GM12864 (cell line): ENCODE measurements at regions not wholly inside any gene's neighbourhood (a gene's known extent, or its start where the extent isn't known, plus 50 kb on each side); places are given as distances from the start of the nearest gene placed in this dataset.

ENCODE experiments used
- DNase-seq: peaks from one replicate; pipeline ENCODE4 v3.0.0-alpha.2; 2011; ENCODE audit warnings: low read depth
- H3K4me3 ChIP-seq: 2 replicates; pipeline ENCODE4 v1.5.1; 2011; ENCODE audit warnings: mild to moderate bottlenecking, low read depth, low read length, control low read depth
- CTCF ChIP-seq: IDR thresholded peaks from 2 replicates; pipeline ENCODE4 v1.5.1; 2011; ENCODE audit warnings: low read depth, mild to moderate bottlenecking, moderate library complexity, low read length, control low read depth, inconsistent platforms; ENCODE audit errors: missing control alignments

- no peak overlapping the region for H3K4me3 ChIP-seq
- DNase-seq = no peak
Measured at GRCh38 chr13:22211876-22212275, 541.0 kb downstream of the FGF9 start.

DNA sequence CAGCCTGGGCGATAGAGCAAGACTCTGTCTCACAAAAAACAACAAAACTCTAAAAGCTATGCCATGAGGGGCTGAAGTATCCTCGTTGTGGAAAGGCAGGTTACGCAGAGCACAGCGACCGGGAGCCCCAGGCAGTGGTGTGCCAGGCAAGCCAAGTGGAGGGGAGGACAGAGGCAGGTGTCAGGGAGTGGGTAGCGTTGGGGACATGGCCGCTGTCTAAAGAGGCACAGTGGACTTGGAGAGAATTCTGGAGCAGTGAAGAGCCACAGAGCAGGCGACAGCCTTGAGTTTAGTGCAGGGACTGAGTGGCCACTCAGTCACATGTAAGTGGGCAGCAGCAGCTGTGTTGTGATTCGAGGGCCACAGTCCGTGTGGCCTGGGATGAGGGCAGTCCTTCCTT lies 541.7 kb downstream of the FGF9 start:
- DNase-seq = no peak
- no peak overlapping the region for H3K4me3 ChIP-seq
- TF ChIP-seq CTCF = no peak

More at GRCh38 chr13:22211876-22212275, 541.0 kb downstream of the FGF9 start:
- TF ChIP-seq CTCF = no peak

DNA sequence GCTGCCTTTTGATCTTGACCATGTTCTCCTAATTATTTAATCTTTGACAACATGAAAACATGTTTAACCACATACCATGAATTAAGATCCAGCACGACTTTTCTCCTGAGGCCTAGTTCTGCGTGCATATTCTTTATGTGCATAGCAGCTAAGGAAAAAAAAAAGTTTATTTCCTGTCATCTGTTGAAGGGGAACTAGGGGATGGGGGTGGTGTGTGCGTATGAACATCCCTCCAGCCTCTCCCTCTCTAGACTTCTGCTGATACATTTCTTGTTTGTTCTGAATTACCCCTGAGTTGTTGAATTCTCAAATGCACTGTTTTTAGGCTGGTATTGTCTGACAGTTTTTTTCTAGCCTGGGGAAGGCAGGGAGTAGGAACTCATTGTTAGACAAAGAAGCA lies 543.3 kb downstream of the FGF9 start:
- no peak for DNase-seq
- no peak for TF ChIP-seq CTCF
- H3K4me3 ChIP-seq = no peak overlapping the region

GRCh38 chr13:22218797-22219196 lies 547.9 kb downstream of the FGF9 start:
- DNase-seq = no peak
- no peak for TF ChIP-seq CTCF
- no peak overlapping the region for H3K4me3 ChIP-seq

DNA sequence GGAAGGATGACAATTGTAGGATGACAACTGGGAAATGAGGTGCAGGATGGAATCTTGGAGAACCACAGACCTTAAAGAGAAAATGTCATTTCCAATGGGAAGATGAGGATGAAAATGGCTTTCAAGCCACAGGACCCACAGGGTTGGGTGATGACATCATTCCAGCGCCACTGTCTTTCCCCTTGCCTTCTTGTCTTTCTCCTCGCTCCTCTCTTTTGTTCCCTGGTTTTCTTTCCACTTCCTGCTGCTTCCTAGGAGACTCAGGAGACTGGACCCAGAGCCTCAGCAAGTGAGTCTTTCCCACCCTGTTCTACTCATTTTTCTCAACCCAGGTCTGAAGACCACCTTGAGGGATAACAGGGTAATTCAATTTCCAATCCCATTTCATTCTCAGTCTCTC lies 548.8 kb downstream of the FGF9 start:
- TF ChIP-seq CTCF = no peak
- no peak overlapping the region for H3K4me3 ChIP-seq
- DNase-seq = no peak

DNA sequence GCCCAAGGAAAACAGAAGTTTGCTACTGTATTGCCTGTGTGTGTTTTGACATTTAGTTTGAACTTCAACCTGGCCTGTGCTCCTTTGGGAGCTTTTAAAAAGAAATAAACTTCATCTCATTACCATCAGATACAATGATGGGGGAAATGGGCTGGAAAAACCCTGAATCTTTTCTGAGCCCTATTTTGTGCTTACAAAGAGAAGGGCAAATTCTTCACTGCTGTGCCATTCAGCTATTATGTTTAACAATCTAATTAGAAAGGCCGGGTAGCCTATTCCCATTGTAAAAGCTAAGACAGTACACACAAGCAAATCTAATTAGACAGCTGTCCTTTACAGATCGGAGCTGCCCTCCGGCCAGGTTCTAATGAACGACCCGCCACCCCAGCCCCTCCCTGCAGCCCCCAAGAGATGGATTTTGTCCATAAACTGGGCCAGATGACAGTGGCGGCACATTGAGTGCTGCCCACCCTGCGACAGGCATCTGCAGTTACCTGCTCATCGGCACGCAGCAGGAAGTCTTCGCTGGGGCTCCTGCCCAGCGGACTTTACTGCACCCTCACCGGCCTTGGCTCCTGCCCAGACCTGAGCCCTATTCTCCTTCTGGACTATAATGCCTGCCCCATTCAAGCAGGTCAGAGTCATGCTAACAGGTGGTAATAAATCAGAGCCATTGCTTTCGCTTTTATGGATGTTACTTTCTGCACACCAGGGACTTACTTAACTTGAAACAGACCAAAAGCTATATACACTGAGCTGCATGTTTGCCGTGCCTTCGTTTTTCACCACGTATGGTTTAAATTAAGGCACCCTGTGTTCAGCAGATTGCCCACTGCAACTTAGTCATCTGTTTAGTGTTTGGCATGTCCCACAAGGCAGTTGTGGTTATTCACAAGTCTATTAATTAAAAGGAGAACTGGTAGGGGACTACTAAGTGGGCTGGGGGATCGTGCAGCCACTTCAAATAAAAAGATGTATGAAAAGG lies 549.6 kb downstream of the FGF9 start:
- no peak for TF ChIP-seq CTCF
- no peak for DNase-seq
- H3K4me3 ChIP-seq = no peak overlapping the region

- TF ChIP-seq CTCF = no peak
- DNase-seq = no peak
- no peak overlapping the region for H3K4me3 ChIP-seq
Measured at GRCh38 chr13:22223411-22223810, 552.5 kb downstream of the FGF9 start.
